Neural cell (in vitro differentiated cells): ENCODE measurements at regions not wholly inside any gene's neighbourhood (a gene's known extent, or its start where the extent isn't known, plus 50 kb on each side); places are given as distances from the start of the nearest gene placed in this dataset.

Source experiments
- CTCF ChIP-seq: fragments of 450-650 bp; IDR thresholded peaks from 2 replicates; pipeline ENCODE4 v1.5.1; 2014; ENCODE audit warnings: antibody characterized with exemption, mild to moderate bottlenecking, moderate library complexity; ENCODE audit not compliant: poor library complexity, severe bottlenecking
- EP300 ChIP-seq: fragments of 450-650 bp; conservative IDR thresholded peaks from 2 replicates; pipeline ENCODE4 v1.6.1; 2014; ENCODE audit warnings: antibody characterized with exemption, mild to moderate bottlenecking, moderate library complexity; ENCODE audit not compliant: poor library complexity, severe bottlenecking
- EZH2 ChIP-seq: fragments of 200-600, 300-800 bp; shearing (Covaris generic), sonication (generic); IDR thresholded peaks from 2 replicates; pipeline ENCODE4 v1.6.1; 2014; ENCODE audit warnings: antibody characterized with exemption, low read length, borderline replicate concordance, mild to moderate bottlenecking; ENCODE audit not compliant: insufficient read depth, poor library complexity, severe bottlenecking
- POLR2AphosphoS5 ChIP-seq: IDR thresholded peaks from 2 replicates; pipeline ENCODE4 v1.6.1; 2012
- RAD21 ChIP-seq: fragments of 450-650 bp; conservative IDR thresholded peaks from 2 replicates; pipeline ENCODE4 v1.6.1; 2014; ENCODE audit warnings: antibody characterized with exemption, mild to moderate bottlenecking, moderate library complexity
- REST ChIP-seq: IDR thresholded peaks from 2 replicates; pipeline ENCODE4 v1.6.1; 2012; ENCODE audit warnings: borderline replicate concordance
- SMC3 ChIP-seq: fragments of 450-650 bp; conservative IDR thresholded peaks from 2 replicates; pipeline ENCODE4 v1.6.1; 2014; ENCODE audit warnings: antibody characterized with exemption, mild to moderate bottlenecking, moderate library complexity; ENCODE audit not compliant: poor library complexity

- TF ChIP-seq REST: no peak
- no peak for TF ChIP-seq CTCF
- TF ChIP-seq EP300: no peak
- no peak for TF ChIP-seq POLR2AphosphoS5
- TF ChIP-seq SMC3: no peak
- TF ChIP-seq EZH2: no peak
- no peak for TF ChIP-seq RAD21
These were observed 429.9 kb downstream of the NR4A2 start for GRCh38 chr2:155902635-155903034.
